Pancreas (tissue), 10 donors: ENCODE measurements at regions not wholly inside any gene's neighbourhood (a gene's known extent, or its start where the extent isn't known, plus 50 kb on each side); places are given as distances from the start of the nearest gene placed in this dataset.
"Not testable (repeated sequence)": the region's sequence is repeated elsewhere in the genome, so short reads cannot be mapped to it uniquely, and the experiment has no call there.

ENCODE experiments used
- ATAC-seq, 4 donors: fragments of 200-7000 bp; cut with Tn5 transposase; one replicate each; pipeline versions ENCODE4 v1.8.0 to v1.9.1; 2020; ENCODE audit warnings: mild to moderate bottlenecking in 4 of 4, moderate library complexity in 4 of 4
- DNase-seq, 6 donors: peaks; one replicate each; pipeline ENCODE4 v3.0.0-alpha.2; 2020
- FAIRE-seq: peaks from 2 replicates; lab custom pipeline; 2012; peaks lifted over from hg19 to GRCh38; lab: Jason Lieb, UNC
- H3K27ac ChIP-seq, 4 donors: fragments of 200-600 bp; sonication (generic); 1 replicate in 3 of 4; 2 replicates in 1 of 4; pipeline versions ENCODE4 v1.5.0 to v1.8.0; 2020
- H3K27me3 ChIP-seq, 4 donors: fragments of 200-600 bp; one replicate each; pipeline ENCODE4 v1.8.0; 2021
- H3K36me3 ChIP-seq, 3 donors: fragments of 200-600 bp; sonication (generic) in 1 of 3; one replicate each; pipeline versions ENCODE4 v1.5.0 to v1.8.0; 2020 to 2021
- H3K4me1 ChIP-seq, 3 donors: fragments of 200-600 bp; one replicate each; pipeline ENCODE4 v1.8.0; 2021
- H3K4me3 ChIP-seq, 4 donors: fragments of 200-600 bp; sonication (generic) in 2 of 4; one replicate each; pipeline versions ENCODE4 v1.5.0 to v1.8.0; 2020 to 2021
- H3K9me3 ChIP-seq, 4 donors: fragments of 200-600 bp; one replicate each; pipeline ENCODE4 v1.8.0; 2021
- CTCF ChIP-seq, 4 donors: fragments of 200-600 bp; sonication (generic) in 3 of 4; IDR thresholded peaks; one replicate each; pipeline versions ENCODE4 v1.5.0 to v1.8.0; 2021; ENCODE audit warnings: antibody characterized with exemption in 4 of 4
- WGBS, 2 donors: extraction: QIAGEN DNeasy Blood & Tissue Kit; methylation state at CpG; one replicate each; pipeline ENCODE4 v1.1.7; 2013; 5-methylcytosine and 5-hydroxymethylcytosine counted together
- intact Hi-C, 3 donors: fragments of 100-400 bp; cut with DNase I; formaldehyde crosslinking; loops; one replicate each; pipeline versions ENCODE4 v1.11.1 to v1.14.2; 2022
- donor health status: healthy with polysubstance abuse.
- donor health status: DM: no; HTN: no; CAD: no; lungs with moderate emphysema.
- donor health status: DM: no; HTN: no; CAD: no.
- donor health status: control.
- donor health status: control.
- donor health status: Bipolar disorder and iron deficiency.
- donor health status: DM: yes; HTN: yes; CAD: no.
- donor health status: DM: no; HTN: no; CAD: no.
- donor health status: DM: no; HTN: no; CAD: no.
- donor health status: DM: yes; HTN: yes; CAD: no.

- DNase-seq, ATAC-seq, H3K27ac ChIP-seq, H3K4me1 ChIP-seq, intact Hi-C loops, H3K4me3 ChIP-seq, H3K9me3 ChIP-seq, H3K27me3 ChIP-seq, FAIRE-seq, H3K36me3 ChIP-seq: not testable (repeated sequence)
- WGBS, 2 donors: 69 to 94% methylated on average over 1 of the region's 1 CpG
Observed at GRCh38 chr15:88965097-88965496, 51.9 kb upstream of the MFGE8 start.

GRCh38 chr15:88970232-88970631 lies 57.1 kb upstream of the MFGE8 start:
- no peaks in the 10 kb centered on the region for H3K27me3 ChIP-seq
- DNase-seq (no peak), FAIRE-seq (no peak), ATAC-seq (no peak)
- H3K4me1 ChIP-seq: no peaks in the 10 kb centered on the region
- no peaks in the 10 kb centered on the region for H3K9me3 ChIP-seq
- no peak for TF ChIP-seq CTCF (IDR thresholded peaks at IDR 0.05)
- 52 to 54% methylated on average over 1 of the region's 1 CpG for WGBS, 2 donors
- intact Hi-C loops: no loop called here
- H3K4me3 ChIP-seq: no peak overlapping the region
- no peak overlapping the region for H3K27ac ChIP-seq
- no peaks in the 10 kb centered on the region for H3K36me3 ChIP-seq

GRCh38 chr15:88974392-88974791 lies 61.2 kb upstream of the MFGE8 start:
- no peaks in the 10 kb centered on the region for H3K36me3 ChIP-seq
- intact Hi-C loops: no loop called here
- no peaks in the 10 kb centered on the region for H3K4me1 ChIP-seq
- 26 to 37% methylated on average over 4 of the region's 4 CpGs for WGBS, 2 donors
- no peak overlapping the region for H3K27ac ChIP-seq
- H3K27me3 ChIP-seq: no peaks in the 10 kb centered on the region
- no peak for DNase-seq
- H3K4me3 ChIP-seq: no peak overlapping the region
- FAIRE-seq: no peak
- no peak for ATAC-seq
- no peak for TF ChIP-seq CTCF (IDR thresholded peaks at IDR 0.05)
- no peaks in the 10 kb centered on the region for H3K9me3 ChIP-seq

GRCh38 chr15:88975891-88976290 lies 62.7 kb upstream of the MFGE8 start:
- DNase-seq: no peak
- H3K4me1 ChIP-seq: no peaks in the 10 kb centered on the region
- H3K9me3 ChIP-seq: no peaks in the 10 kb centered on the region
- no peak for FAIRE-seq
- intact Hi-C loops: no loop called here
- H3K4me3 ChIP-seq: no peak overlapping the region
- no peak overlapping the region for H3K27ac ChIP-seq
- ATAC-seq: no peak
- H3K27me3 ChIP-seq: no peaks in the 10 kb centered on the region
- no peaks in the 10 kb centered on the region for H3K36me3 ChIP-seq
- TF ChIP-seq CTCF (IDR thresholded peaks at IDR 0.05): no peak

- H3K9me3 ChIP-seq: no peaks in the 10 kb centered on the region
- 70 to 82% methylated on average over 2 of the region's 2 CpGs for WGBS, 2 donors
- ATAC-seq (no peak), FAIRE-seq (no peak), DNase-seq (no peak)
- no peaks in the 10 kb centered on the region for H3K27me3 ChIP-seq
- H3K27ac ChIP-seq: no peak overlapping the region
- intact Hi-C loops: no loop called here
- no peaks in the 10 kb centered on the region for H3K36me3 ChIP-seq
- no peaks in the 10 kb centered on the region for H3K4me1 ChIP-seq
- no peak overlapping the region for H3K4me3 ChIP-seq
- no peak for TF ChIP-seq CTCF (IDR thresholded peaks at IDR 0.05)
Observed at GRCh38 chr15:88976656-88977055, 63.5 kb upstream of the MFGE8 start.

GRCh38 chr15:88979674-88980073 lies 66.5 kb upstream of the MFGE8 start:
- intact Hi-C loops: no loop called here
- no peaks in the 10 kb centered on the region for H3K36me3 ChIP-seq
- H3K27ac ChIP-seq: no peak overlapping the region
- H3K4me3 ChIP-seq: no peak overlapping the region
- H3K9me3 ChIP-seq: no peaks in the 10 kb centered on the region
- no peaks in the 10 kb centered on the region for H3K4me1 ChIP-seq
- ATAC-seq: no peak
- no peak for FAIRE-seq
- no peak for TF ChIP-seq CTCF (IDR thresholded peaks at IDR 0.05)
- no peak for DNase-seq
- H3K27me3 ChIP-seq: no peaks in the 10 kb centered on the region
- WGBS, 2 donors: 32 to 36% methylated on average over 8 of the region's 8 CpGs
